Keratinocyte (primary cell): ENCODE measurements at regions not wholly inside any gene's neighbourhood (a gene's known extent, or its start where the extent isn't known, plus 50 kb on each side); places are given as distances from the start of the nearest gene placed in this dataset.

Experiments
- EZH2 ChIP-seq: IDR thresholded peaks from one replicate; pipeline ENCODE4 v1.6.1; 2012; ENCODE audit warnings: inconsistent platforms, mild to moderate bottlenecking, low read length, moderate library complexity
- TF ChIP-seq, protein P1 (sequence below), 3 experiments: IDR thresholded peaks in 1 of 3; conservative IDR thresholded peaks in 1 of 3; optimal IDR thresholded peaks in 1 of 3; 2 replicates in 2 of 3; 3 replicates in 1 of 3; pipeline versions ENCODE3 to v1.5.1; 2011; ENCODE audit warnings: low read length in 3 of 3, mild to moderate bottlenecking in 3 of 3, moderate library complexity in 2 of 3, control low read depth in 1 of 3, inconsistent platforms in 1 of 3; ENCODE audit not compliant: insufficient read depth in 2 of 3; ENCODE audit errors: extremely low read depth in 1 of 3

DNA sequence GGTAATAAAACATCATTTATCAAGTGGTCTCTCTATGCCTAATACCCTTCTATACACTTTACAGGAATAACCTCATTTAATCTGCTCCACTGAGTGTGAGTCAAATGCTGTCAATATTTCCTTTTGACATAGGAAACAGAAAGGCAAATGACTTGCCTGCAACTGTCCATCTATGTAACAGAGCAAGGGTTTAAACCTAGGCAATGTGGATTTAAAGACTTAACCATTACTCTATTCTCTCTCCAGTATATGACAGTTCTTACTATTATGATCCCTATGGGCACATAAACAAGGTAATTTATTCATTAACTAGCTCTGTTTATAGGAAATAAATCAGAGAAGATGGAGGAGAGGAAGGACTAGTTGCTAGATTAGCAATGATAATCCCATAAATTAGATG is 70.6 kb downstream of the FSCB start:
- TF ChIP-seq, protein P1, sequence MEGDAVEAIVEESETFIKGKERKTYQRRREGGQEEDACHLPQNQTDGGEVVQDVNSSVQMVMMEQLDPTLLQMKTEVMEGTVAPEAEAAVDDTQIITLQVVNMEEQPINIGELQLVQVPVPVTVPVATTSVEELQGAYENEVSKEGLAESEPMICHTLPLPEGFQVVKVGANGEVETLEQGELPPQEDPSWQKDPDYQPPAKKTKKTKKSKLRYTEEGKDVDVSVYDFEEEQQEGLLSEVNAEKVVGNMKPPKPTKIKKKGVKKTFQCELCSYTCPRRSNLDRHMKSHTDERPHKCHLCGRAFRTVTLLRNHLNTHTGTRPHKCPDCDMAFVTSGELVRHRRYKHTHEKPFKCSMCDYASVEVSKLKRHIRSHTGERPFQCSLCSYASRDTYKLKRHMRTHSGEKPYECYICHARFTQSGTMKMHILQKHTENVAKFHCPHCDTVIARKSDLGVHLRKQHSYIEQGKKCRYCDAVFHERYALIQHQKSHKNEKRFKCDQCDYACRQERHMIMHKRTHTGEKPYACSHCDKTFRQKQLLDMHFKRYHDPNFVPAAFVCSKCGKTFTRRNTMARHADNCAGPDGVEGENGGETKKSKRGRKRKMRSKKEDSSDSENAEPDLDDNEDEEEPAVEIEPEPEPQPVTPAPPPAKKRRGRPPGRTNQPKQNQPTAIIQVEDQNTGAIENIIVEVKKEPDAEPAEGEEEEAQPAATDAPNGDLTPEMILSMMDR (optimal IDR thresholded peaks at IDR 0.05 in 1 of 3, IDR thresholded peaks at IDR 0.05 in 1 of 3, conservative IDR thresholded peaks at IDR 0.05 in 1 of 3; ENCODE audit: extremely low read depth in 1 of 3, insufficient read depth in 2 of 3, low read length in 3 of 3), result no peak
- no peak for TF ChIP-seq EZH2
